HG03354 (cell line): ENCODE measurements at regions not wholly inside any gene's neighbourhood (a gene's known extent, or its start where the extent isn't known, plus 50 kb on each side); places are given as distances from the start of the nearest gene placed in this dataset.
A peak's percentile ranks its signal among the peaks of the same experiment; 100 is the strongest.

Source experiments
- ATAC-seq: cut with Tn5 transposase; IDR thresholded peaks from one replicate; pipeline ENCODE4 v1.9.1; 2021; ENCODE audit warnings: mild to moderate bottlenecking; ENCODE audit not compliant: unreplicated experiment, poor library complexity, severe bottlenecking

DNA sequence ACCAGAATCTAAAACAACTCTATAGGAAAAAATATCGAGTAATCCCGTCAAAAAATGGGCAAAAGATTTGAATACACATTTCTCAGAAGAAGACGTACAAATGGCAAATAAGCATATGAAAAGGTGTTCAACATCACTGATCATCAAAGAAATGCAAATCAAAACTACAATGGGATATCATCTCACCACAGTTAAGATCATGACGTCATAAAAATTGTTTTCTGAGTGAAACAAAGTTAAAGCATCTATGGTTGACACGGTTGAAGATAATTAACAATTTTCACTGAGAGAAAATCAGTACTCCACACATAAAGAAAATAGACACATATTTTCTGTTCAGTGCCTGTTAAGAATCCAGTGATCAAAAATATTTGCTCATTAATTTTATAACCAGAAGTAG lies 1010.8 kb upstream of the ADGRL3 start:
- no peak for ATAC-seq

DNA sequence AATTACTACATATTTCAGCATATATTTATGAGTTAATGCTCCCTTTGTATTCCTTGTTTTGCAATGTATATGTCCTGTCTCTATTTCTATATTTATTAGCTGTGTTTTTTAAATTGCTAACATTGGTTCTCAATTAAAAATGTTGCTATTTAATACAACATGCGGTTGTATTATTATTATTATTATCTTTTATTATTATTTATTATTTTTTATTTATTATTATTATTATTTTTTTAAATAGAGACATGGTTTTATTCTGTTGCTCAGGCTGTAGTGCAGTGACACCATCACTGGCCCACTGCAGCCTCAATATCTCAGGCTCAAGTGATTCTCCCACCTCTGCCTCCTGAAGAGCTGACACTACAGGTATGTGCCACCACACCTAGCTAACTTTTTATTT lies 1005.9 kb upstream of the ADGRL3 start:
- no peak for ATAC-seq

DNA sequence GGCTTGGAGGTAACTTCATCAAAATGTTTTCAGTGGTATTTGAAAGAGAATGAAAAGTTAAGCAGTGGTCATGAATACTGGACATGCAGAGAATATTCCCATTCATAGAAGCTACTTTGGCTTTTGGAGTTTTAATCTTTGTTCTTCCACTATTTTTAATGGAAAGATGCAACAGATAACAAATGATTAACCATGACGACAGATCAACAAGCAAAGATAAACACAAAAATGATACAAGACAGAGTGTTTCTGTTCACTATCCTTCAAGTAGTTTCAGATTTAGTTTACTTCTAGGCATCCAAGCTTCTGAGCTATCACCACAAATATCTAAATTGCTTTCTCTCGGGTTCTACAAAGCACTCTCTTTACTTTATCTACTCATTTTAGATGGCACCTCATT lies 1004.9 kb upstream of the ADGRL3 start:
- no peak for ATAC-seq

DNA sequence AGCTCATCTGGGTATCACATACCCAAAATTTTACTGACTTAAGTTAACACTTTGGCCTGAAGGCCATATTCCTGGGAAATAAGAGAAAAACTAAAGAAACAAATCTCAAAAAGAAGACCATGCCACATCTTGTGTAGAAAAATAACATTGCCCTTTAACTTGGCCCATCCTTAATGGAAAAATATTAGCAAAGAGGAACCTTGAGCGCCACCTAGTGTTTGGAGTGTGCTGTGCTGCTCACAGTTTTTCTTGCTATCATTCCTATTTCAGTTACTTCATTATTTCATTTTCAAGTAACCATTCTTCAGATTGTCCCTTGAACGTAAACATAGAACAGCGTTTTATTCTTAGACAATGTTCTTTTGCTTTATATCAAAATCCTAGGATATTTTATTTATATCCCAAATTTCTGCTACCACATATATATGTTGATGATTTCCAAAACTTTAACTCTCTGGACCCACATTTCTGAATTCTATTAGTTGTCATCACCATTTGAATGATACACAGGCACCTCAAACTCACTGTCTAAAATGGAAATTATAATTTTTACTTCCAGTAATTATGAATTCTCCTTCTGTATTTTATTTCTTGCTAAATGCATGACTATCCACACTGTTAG lies 999.0 kb upstream of the ADGRL3 start:
- ATAC-seq = peak; percentile 96

DNA sequence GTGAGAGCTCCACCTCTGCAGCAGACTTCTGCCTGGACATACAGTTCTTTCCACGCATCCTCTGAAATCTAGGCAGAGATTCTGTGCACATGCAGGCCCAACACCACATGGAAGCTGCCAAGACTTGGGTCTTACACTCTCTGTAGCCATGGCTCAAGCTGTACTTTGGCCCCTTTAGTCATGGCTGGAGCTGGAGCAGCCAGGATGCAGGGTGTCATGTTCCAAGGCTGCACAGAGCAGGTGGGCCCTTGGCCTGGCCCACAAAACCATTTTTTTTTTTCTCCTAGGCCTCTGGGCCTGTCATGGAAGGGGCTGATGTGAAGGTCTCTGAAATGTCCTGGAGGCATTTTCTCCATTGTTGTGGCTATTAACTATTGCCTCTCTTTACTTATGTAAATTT lies 990.5 kb upstream of the ADGRL3 start:
- ATAC-seq = no peak

DNA sequence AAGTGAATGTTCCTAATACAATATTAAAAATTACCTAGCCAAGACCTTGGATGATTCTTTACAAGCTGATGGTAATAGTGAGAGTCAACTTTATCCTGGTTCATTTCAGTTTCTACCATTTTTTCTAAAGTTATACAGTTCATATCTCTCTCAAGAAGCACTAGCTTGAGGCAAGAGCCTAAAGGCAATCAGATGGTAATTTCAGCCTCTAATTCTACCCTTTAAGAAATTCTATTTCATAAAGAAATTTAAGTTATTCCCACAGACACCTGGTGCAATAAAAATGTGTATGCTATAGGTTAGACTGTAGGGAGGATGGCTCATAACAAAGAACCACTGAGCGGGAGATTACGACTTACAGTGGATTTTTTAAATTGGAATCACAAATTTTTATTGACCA lies 984.2 kb upstream of the ADGRL3 start:
- no peak for ATAC-seq

DNA sequence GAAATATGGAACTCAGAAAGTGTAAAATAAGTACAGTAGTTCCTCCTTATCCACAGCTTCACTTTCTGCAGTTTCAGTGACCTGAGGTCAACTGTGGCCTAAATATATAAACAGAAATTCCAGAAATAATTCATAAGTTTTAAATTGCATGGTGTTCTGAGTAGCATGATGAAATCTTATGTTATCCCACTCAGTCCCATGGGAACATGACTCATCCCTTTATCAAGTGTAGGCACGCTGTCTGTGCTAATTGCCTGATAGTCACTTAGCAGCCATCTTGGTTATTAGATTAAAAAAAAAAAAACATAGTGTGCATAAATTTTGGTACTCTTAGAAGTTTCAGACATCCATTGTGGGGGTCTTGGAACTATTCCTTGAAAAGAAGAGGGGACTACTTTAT lies 983.4 kb upstream of the ADGRL3 start:
- no peak for ATAC-seq

DNA sequence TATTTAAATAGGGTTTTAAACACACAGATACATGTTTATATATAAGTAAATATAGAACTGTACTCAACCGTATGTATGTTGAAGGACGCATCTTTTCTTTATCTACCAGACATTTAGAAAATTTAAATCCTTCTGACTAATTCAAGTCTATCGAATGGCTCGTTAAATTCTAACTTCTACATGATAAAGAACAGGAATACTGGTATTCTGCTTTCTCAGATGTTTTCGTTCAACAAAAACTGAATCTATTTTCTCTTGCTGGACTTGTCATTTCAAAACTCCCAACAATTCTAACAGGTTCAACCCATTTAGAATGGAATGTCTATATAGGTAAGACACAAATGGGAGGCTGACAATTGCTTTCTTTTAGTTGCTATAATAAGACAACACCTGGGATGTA lies 978.3 kb upstream of the ADGRL3 start:
- no peak for ATAC-seq

DNA sequence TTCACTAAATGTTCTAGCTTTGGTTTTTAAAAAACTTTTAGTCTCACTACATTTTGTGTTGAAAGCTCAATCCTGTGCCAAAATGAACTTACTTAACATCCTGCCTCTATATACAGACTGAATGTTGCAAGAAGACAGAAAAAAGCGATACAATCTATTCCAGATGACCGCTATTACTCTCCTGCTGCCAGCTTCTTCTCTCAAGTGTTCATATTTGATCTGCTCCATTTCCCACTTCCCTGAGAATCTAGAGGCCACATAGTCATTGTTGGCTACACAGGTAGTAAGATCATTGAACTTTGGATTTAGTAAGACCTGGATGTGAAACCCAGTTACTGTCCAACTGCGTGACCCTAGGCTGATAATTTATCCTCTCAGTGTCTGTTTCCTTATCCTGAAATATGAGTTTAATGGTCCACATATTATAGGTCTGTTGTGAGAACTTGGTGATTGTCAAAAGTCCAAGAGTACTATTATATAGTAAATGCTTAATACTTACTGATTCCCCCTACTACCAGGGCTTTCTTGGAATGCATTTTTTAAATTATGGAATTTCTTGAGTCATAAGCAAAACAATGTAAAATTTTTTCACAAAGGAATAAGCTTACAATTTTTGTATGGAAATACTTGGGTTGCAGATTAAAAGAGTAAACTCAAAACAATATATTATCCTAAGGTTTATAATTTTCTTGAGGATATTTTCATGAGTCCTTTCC lies 976.8 kb upstream of the ADGRL3 start:
- no peak for ATAC-seq

DNA sequence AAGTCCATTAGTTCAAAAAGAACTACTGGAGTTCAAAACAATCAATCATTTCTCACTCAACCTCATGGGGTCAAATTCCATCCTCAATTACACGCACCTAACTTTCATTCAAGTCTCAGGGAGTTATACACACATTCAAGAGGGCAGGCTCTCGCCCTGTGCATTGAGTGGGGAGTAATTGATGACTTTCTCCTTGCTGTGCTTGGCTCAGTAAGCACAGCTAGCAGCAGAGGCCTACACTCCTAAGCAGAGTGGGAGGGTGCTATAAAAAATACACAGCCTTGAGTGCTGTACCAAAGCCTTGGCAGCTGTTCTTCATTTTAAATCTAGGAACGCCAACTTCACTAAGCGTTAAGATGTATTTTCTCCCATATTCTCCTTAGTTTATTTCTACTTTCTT lies 958.3 kb upstream of the ADGRL3 start:
- ATAC-seq = no peak

DNA sequence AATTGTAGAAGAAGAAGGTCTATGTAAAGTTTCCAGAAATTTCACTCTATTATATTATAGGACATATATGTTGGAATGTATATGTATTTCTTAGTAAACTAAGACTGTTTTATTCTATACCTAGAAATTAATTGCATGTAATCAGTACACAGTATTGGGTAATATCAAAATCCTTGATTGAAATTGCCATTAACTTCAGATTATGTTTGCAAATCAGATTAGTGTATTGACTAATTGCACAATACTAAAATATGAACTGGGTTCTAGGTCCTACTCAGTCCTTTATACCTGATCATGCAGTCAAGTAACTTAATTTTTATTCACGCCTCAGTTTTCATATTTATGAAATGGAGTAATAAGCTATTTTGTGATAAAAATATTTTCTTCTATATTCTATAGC lies 950.3 kb upstream of the ADGRL3 start:
- ATAC-seq = no peak

DNA sequence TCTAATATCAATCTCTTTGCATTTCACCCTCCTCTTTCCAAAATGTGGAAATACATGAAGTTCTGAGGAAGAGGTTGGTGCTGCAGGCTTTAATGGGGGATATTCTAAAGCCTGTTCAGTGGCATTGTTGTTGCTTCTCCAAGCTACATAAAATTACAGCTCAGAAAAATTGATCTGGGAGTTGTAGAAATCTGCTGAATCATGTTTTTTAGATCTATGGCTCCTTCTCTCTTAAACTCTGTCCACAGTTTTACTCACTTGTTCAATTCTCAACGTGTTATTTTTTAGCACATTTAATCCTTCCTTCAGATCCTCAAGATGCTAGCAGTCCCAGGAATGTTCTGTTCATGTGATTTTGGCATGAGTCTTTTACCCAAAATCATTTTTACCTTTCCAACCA lies 949.5 kb upstream of the ADGRL3 start:
- no peak for ATAC-seq

DNA sequence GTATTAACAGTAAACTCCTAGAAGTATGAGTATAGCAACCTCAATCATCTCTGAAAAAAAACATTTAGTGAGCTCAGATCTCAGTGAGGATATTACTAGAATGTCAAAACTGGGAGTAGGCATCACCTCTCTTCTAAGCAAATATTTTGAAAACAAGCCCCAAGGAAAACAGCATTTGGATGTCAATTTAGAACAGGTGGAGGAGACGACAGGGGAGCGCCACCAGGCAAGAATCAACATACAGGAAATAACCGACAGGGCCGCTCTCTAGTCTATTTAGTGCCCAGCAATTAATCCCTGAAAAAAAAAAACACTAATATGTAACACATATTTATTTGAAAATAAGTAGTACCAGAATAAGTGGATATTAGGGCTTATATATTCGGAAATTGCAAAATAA lies 940.3 kb upstream of the ADGRL3 start:
- ATAC-seq = no peak

DNA sequence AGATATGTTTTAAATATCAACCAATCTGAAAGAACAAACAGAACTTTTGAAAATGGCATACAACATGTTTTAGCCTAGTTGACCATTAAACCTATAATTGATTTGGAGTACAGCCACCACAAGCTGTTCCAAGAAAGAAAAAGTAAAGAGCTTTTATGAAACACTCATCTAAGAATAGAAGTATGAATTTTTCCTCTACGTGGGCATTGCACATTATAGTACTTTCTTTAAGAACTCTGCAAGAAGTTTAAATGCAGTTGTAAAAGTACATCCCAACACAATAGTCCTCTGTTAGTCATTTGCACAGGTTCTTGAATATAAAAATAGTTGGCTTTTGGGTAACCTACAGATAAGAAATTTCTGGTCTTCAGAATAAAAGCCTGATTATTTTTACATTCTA lies 933.6 kb upstream of the ADGRL3 start:
- no peak for ATAC-seq

DNA sequence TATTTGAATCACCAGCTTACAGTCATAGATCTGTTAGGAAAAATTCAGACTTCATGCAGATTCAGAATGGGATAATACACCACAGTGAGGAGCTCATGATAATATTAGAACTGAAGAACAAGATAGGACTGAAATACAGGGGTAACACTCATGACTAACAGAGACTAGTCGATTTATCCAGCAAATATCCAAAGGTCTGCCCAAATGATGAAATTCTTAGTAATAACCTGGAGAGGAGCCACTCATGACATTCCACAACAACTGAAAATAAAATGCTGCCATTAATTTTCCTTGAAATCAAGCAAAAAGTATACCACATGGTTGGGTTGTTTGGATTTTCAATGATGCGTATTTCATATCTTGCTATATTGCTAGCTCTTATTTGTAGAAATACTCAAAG lies 903.7 kb upstream of the ADGRL3 start:
- no peak for ATAC-seq

DNA sequence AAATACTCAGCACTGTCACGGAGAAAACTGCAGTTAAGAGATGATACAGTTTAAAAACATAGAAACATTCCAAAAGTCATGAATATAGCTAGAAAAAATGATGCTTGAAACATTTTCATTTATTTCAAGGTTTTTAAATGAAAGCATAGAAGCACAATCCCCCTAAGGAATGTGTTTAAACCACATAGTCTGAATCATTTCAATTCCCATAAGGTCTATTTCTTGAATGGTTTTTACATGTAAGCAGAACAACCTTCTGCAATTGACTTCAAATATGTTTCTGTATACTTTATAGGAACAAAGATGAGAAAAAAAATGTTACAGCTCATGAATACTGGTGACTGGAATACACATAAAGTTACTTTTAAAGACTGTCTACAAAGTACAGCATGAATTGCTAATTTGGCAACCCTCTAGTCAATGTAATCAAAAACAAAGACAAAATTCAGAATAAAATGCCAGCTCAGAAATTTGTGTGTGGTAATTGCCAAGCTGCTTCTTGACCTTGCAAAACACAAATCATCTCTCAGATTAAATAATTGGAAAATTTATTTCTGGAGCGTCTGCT lies 886.4 kb upstream of the ADGRL3 start:
- ATAC-seq = no peak

DNA sequence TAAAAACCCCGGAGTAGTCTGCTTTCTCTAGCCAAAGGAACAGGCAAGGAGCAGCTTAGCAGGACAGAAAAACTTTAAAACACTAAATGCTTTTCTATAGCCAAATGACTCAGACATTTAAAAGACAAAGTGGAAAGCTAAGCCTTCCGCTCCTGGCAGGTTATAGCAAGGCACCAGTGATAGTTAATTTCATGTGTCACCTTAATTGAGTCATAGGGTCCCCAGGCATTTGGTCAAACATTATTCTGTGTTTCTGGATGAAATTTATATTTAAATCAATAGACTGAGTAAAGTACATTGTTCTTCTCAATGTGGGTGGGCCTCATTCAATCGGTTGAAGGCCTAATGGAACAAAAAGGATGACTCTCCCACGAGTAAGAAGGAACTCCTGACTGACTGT lies 885.7 kb upstream of the ADGRL3 start:
- ATAC-seq = no peak

DNA sequence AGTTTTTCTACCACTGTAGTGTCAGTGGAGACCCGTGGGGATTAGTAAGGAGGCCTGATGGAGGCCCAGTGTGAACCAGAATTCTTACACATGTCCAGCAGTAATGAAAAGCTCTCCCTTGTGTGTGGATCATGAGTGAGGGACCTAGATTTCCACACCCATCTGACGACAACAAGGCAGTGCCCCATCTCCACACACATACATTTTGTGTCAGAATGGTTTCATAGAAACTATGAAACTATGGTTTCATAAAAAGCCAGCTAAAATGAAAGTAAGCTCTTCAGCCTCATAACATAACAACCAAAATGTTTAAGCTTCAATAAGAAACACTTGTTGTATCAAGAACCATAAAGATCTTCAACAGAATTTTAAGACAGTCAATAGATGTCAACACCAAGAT lies 884.5 kb upstream of the ADGRL3 start:
- ATAC-seq = no peak

DNA sequence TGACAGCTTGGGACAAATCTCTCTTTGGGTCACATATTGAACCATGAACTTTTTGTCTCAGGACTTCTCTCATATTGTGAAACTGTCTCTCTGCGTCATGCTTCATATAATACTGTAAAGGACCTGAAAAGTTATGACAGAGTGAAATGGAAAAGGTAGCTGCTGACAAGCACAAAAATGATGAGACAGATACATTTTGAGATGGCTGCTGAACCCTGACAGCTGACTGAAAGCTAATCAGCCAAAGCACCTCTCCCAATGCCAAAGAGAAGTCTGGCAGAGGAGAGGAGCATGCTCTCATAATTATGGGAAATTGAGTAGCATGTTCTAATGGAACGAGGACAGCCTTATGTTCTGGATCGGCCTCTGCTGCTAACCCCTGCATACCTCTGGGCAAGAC lies 873.4 kb upstream of the ADGRL3 start:
- no peak for ATAC-seq

DNA sequence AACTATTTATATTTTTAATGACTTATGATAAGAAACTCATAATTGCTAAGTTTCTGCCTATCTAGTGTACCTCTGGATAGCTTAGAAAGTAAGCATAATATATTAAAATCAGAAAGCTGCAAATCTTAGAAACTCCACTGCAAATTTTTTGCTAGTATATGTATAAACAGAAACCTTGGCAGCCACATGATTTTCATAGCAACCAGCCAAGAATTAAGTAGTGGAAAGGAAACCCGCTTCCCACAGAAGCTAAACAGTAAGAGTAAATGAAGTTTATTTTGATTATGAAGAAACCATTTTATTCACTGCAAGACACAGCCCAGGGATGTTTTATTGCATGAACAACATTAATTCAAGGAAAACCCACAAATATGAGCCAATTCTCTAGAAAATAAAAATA lies 872.5 kb upstream of the ADGRL3 start:
- no peak for ATAC-seq

DNA sequence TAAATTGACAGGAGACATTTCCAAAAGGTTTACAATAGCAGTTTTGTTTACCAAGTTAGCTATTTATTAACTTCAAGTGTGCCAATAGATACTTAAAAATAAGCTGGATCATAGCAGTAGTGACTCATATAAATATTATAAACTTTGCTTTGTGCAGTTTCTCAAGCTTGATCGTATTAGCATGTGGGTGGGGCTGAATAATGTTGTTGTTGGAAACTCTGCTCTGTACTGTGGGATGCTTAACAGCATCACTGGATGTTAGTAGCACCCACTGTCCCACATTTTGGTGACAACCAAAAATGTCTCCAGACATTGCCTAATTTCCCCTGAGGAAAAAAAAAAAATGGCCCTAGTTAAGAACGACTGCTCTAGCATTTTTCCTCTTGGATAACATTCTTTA lies 855.2 kb upstream of the ADGRL3 start:
- ATAC-seq = no peak

DNA sequence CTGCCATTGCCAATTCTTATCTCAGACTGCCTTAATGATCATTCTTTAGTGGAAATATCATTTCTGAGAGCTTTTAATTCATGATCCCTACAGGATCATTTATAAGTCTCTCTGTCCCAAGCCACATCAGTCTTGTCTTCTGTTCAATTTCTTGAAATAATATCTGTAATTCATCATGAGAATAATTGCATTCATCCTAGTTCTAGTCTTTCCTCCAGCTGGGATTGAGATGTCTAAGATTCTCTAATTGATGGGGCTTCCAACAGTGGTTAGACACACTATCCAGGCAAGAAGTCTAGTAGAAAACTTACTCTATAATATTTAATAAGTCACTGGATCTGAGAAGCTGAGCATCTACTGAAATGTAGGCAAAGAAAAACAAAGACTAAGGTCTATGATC lies 854.7 kb upstream of the ADGRL3 start:
- ATAC-seq = no peak
